ENCODE measurements at regions not wholly inside any gene's neighbourhood (a gene's known extent, or its start where the extent isn't known, plus 50 kb on each side); places are given as distances from the start of the nearest gene placed in this dataset.

GRCh38 chr9:746661-747434 lies 94.6 kb upstream of the DMRT1 start (continued):
- TF ChIP-seq BCL11A (IDR thresholded peaks at IDR 0.05; ENCODE audit: low read depth in 2 of 2, low read length in 2 of 2) = no peak
- TF ChIP-seq CHD2 (IDR thresholded peaks at IDR 0.05; ENCODE audit: low read length) = no peak

Measured in H1 (cell line).